NCI-H2081 treated with DMSO at 0.1 percent for 48 hours (cell line): ENCODE measurements at regions not wholly inside any gene's neighbourhood (a gene's known extent, or its start where the extent isn't known, plus 50 kb on each side); places are given as distances from the start of the nearest gene placed in this dataset.

Experiments used
- DNase-seq: peaks from one replicate; lab custom pipeline; 2025; lab: John Stamatoyannopoulos, UW

GRCh38 chr2:59974051-59974766 lies 579.2 kb downstream of the BCL11A start:
- no peak for DNase-seq

GRCh38 chr2:59969161-59969560 lies 584.3 kb downstream of the BCL11A start:
- DNase-seq: no peak

- DNase-seq: no peak
These were observed 585.0 kb downstream of the BCL11A start for GRCh38 chr2:59968441-59968840.

- DNase-seq: no peak
These were observed 585.8 kb downstream of the BCL11A start for GRCh38 chr2:59967691-59968090.

- DNase-seq: no peak
These were observed 590.3 kb downstream of the BCL11A start for GRCh38 chr2:59963157-59963556.

- DNase-seq: no peak
These were observed 591.7 kb downstream of the BCL11A start for GRCh38 chr2:59961746-59962145.

GRCh38 chr2:59959944-59960343 lies 593.5 kb downstream of the BCL11A start:
- no peak for DNase-seq

- no peak for DNase-seq
These were observed 596.0 kb downstream of the BCL11A start for GRCh38 chr2:59957504-59957903.

GRCh38 chr2:59956981-59957380 lies 596.5 kb downstream of the BCL11A start:
- DNase-seq: no peak

- no peak for DNase-seq
These were observed 605.4 kb downstream of the BCL11A start for GRCh38 chr2:59947917-59948541.

GRCh38 chr2:59947209-59947608 lies 606.2 kb downstream of the BCL11A start:
- DNase-seq: no peak

GRCh38 chr2:59939236-59939635 lies 614.2 kb downstream of the BCL11A start:
- DNase-seq: no peak

GRCh38 chr2:59938181-59938580 lies 615.3 kb downstream of the BCL11A start:
- DNase-seq: no peak

- no peak for DNase-seq
These were observed 617.4 kb downstream of the BCL11A start for GRCh38 chr2:59936048-59936447.

- DNase-seq: no peak
These were observed 618.4 kb downstream of the BCL11A start for GRCh38 chr2:59935005-59935404.

GRCh38 chr2:59933948-59934347 lies 619.5 kb downstream of the BCL11A start:
- no peak for DNase-seq

- no peak for DNase-seq
These were observed 621.1 kb downstream of the BCL11A start for GRCh38 chr2:59932341-59932740.

- no peak for DNase-seq
These were observed 623.0 kb downstream of the BCL11A start for GRCh38 chr2:59930430-59930829.

- DNase-seq: no peak
These were observed 626.7 kb downstream of the BCL11A start for GRCh38 chr2:59926731-59927130.

- no peak for DNase-seq
These were observed 628.1 kb downstream of the BCL11A start for GRCh38 chr2:59925321-59925720.

GRCh38 chr2:59924346-59924745 lies 629.1 kb downstream of the BCL11A start:
- DNase-seq: no peak

- DNase-seq: no peak
These were observed 631.0 kb downstream of the BCL11A start for GRCh38 chr2:59922450-59922849.

GRCh38 chr2:59921743-59922142 lies 631.7 kb downstream of the BCL11A start:
- DNase-seq: no peak

GRCh38 chr2:59920961-59921360 lies 632.5 kb downstream of the BCL11A start:
- DNase-seq: no peak
